ENCODE measurements at regions not wholly inside any gene's neighbourhood (a gene's known extent, or its start where the extent isn't known, plus 50 kb on each side); places are given as distances from the start of the nearest gene placed in this dataset.

- TF ChIP-seq BCL3 (IDR thresholded peaks at IDR 0.05; ENCODE audit: borderline replicate concordance, insufficient read depth, low read depth, low read length, poor library complexity, severe bottlenecking), result no peak
- TF ChIP-seq, protein P1, sequence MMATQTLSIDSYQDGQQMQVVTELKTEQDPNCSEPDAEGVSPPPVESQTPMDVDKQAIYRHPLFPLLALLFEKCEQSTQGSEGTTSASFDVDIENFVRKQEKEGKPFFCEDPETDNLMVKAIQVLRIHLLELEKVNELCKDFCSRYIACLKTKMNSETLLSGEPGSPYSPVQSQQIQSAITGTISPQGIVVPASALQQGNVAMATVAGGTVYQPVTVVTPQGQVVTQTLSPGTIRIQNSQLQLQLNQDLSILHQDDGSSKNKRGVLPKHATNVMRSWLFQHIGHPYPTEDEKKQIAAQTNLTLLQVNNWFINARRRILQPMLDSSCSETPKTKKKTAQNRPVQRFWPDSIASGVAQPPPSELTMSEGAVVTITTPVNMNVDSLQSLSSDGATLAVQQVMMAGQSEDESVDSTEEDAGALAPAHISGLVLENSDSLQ (IDR thresholded peaks at IDR 0.05), result peak; percentile 64; the same call in 1 of the 2 replicates
- TF ChIP-seq, protein P2, sequence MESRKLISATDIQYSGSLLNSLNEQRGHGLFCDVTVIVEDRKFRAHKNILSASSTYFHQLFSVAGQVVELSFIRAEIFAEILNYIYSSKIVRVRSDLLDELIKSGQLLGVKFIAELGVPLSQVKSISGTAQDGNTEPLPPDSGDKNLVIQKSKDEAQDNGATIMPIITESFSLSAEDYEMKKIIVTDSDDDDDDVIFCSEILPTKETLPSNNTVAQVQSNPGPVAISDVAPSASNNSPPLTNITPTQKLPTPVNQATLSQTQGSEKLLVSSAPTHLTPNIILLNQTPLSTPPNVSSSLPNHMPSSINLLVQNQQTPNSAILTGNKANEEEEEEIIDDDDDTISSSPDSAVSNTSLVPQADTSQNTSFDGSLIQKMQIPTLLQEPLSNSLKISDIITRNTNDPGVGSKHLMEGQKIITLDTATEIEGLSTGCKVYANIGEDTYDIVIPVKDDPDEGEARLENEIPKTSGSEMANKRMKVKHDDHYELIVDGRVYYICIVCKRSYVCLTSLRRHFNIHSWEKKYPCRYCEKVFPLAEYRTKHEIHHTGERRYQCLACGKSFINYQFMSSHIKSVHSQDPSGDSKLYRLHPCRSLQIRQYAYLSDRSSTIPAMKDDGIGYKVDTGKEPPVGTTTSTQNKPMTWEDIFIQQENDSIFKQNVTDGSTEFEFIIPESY (IDR thresholded peaks at IDR 0.05), result no peak
- TF ChIP-seq NR2C1 (IDR thresholded peaks at IDR 0.05), result no peak
- no peak for TF ChIP-seq SP1 (IDR thresholded peaks at IDR 0.05; ENCODE audit: low read depth, low read length)
- TF ChIP-seq MYC (IDR thresholded peaks at IDR 0.05; ENCODE audit: insufficient read depth, insufficient read length, insufficient replicate concordance, low read length, severe bottlenecking), result no peak
- no peak for TF ChIP-seq ZBED1 (IDR thresholded peaks at IDR 0.05; ENCODE audit: borderline replicate concordance)
- no peak for TF ChIP-seq YY1 (IDR thresholded peaks at IDR 0.05; ENCODE audit: low read depth, low read length)
- peak; percentile 34; the same call in 1 of the 2 replicates for TF ChIP-seq ATF7 (IDR thresholded peaks at IDR 0.05; ENCODE audit: low read depth)
- TF ChIP-seq JUNB (IDR thresholded peaks at IDR 0.05), result no peak
- TF ChIP-seq, protein P3, sequence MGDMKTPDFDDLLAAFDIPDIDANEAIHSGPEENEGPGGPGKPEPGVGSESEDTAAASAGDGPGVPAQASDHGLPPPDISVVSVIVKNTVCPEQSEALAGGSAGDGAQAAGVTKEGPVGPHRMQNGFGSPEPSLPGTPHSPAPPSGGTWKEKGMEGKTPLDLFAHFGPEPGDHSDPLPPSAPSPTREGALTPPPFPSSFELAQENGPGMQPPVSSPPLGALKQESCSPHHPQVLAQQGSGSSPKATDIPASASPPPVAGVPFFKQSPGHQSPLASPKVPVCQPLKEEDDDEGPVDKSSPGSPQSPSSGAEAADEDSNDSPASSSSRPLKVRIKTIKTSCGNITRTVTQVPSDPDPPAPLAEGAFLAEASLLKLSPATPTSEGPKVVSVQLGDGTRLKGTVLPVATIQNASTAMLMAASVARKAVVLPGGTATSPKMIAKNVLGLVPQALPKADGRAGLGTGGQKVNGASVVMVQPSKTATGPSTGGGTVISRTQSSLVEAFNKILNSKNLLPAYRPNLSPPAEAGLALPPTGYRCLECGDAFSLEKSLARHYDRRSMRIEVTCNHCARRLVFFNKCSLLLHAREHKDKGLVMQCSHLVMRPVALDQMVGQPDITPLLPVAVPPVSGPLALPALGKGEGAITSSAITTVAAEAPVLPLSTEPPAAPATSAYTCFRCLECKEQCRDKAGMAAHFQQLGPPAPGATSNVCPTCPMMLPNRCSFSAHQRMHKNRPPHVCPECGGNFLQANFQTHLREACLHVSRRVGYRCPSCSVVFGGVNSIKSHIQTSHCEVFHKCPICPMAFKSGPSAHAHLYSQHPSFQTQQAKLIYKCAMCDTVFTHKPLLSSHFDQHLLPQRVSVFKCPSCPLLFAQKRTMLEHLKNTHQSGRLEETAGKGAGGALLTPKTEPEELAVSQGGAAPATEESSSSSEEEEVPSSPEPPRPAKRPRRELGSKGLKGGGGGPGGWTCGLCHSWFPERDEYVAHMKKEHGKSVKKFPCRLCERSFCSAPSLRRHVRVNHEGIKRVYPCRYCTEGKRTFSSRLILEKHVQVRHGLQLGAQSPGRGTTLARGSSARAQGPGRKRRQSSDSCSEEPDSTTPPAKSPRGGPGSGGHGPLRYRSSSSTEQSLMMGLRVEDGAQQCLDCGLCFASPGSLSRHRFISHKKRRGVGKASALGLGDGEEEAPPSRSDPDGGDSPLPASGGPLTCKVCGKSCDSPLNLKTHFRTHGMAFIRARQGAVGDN (IDR thresholded peaks at IDR 0.05), result no peak
- no peak for TF ChIP-seq ZNF384 (IDR thresholded peaks at IDR 0.05; ENCODE audit: borderline replicate concordance, low read depth, low read length)
- no peak for TF ChIP-seq KAT2A (conservative IDR thresholded peaks at IDR 0.05; ENCODE audit: control insufficient read depth, low read depth, low read length)
- TF ChIP-seq SIN3A (IDR thresholded peaks at IDR 0.05; ENCODE audit: low read depth, low read length), result no peak
- TF ChIP-seq ZNF24 (IDR thresholded peaks at IDR 0.05), result no peak
- no peak for TF ChIP-seq E4F1 (IDR thresholded peaks at IDR 0.05; ENCODE audit: borderline replicate concordance, partially characterized antibody)
- peak; percentile 69 for TF ChIP-seq PBX3 (IDR thresholded peaks at IDR 0.05; ENCODE audit: insufficient replicate concordance, low read depth, low read length)
- no peak for TF ChIP-seq BRCA1 (IDR thresholded peaks at IDR 0.05; ENCODE audit: low read depth, low read length)
- peak; percentile 58; the same call in 1 of the 2 replicates for TF ChIP-seq IKZF1 (conservative IDR thresholded peaks at IDR 0.05)
These were observed 115.9 kb upstream of the BMP2 start (continued) for GRCh38 chr20:6651561-6651960.

All from GM12878 (cell line).